DND-41 (cell line): ENCODE measurements at regions not wholly inside any gene's neighbourhood (a gene's known extent, or its start where the extent isn't known, plus 50 kb on each side); places are given as distances from the start of the nearest gene placed in this dataset.

Experiments
- ATAC-seq: fragments of 200-7000 bp; cut with Tn5 transposase; 3 replicates; pipeline ENCODE4 v1.9.1; 2021; ENCODE audit warnings: low read depth; ENCODE audit not compliant: insufficient read depth
- DNase-seq: peaks from one replicate; pipeline ENCODE4 v3.0.0-alpha.2; 2020
- H2AFZ ChIP-seq: 2 replicates; pipeline ENCODE4 v1.6.0; 2012; ENCODE audit warnings: low read depth, low read length
- H3K27ac ChIP-seq: 2 replicates; pipeline ENCODE4 v1.5.1; 2012; ENCODE audit warnings: low read length, inconsistent platforms
- H3K27me3 ChIP-seq: fragments of 200-600 bp; sonication (generic); 2 replicates; pipeline ENCODE4 v1.6.0; 2012; ENCODE audit warnings: low read length, mild to moderate bottlenecking, inconsistent platforms; ENCODE audit not compliant: insufficient read depth, poor library complexity
- H3K36me3 ChIP-seq: 2 replicates; pipeline ENCODE4 v1.5.1; 2012; ENCODE audit warnings: low read length, inconsistent platforms; ENCODE audit not compliant: insufficient read depth
- H3K4me1 ChIP-seq: 2 replicates; pipeline ENCODE4 v1.5.1; 2012; ENCODE audit warnings: mild to moderate bottlenecking, low read length; ENCODE audit not compliant: insufficient read depth
- H3K4me2 ChIP-seq: 2 replicates; pipeline ENCODE4 v1.6.0; 2012; ENCODE audit warnings: mild to moderate bottlenecking, moderate library complexity, low read length, inconsistent platforms; ENCODE audit not compliant: insufficient read depth
- H3K4me3 ChIP-seq, 2 experiments: fragments of 200-600 bp in 1 of 2; shearing (Covaris generic) in 1 of 2; 2 replicates each; pipeline ENCODE4 v1.5.1; 2012 to 2016; ENCODE audit warnings: inconsistent platforms in 2 of 2, low read length in 2 of 2, mild to moderate bottlenecking in 2 of 2, low read depth in 1 of 2, moderate library complexity in 1 of 2
- H3K79me2 ChIP-seq: 2 replicates; pipeline ENCODE4 v1.6.0; 2012; ENCODE audit warnings: low read length, inconsistent platforms; ENCODE audit not compliant: insufficient read depth
- H3K9ac ChIP-seq: 2 replicates; pipeline ENCODE4 v1.6.0; 2012; ENCODE audit warnings: low read depth, mild to moderate bottlenecking, inconsistent platforms, low read length, moderate library complexity
- H3K9me3 ChIP-seq: 2 replicates; pipeline ENCODE4 v1.5.1; 2012; ENCODE audit warnings: low read length, moderate library complexity, mild to moderate bottlenecking, inconsistent platforms; ENCODE audit not compliant: insufficient read depth, severe bottlenecking
- H4K20me1 ChIP-seq: 2 replicates; pipeline ENCODE4 v1.6.0; 2012; ENCODE audit warnings: low read length; ENCODE audit not compliant: insufficient read depth
- CTCF ChIP-seq: IDR thresholded peaks from 2 replicates; pipeline ENCODE4 v1.5.1; 2012; ENCODE audit warnings: borderline replicate concordance, low read length, moderate library complexity, mild to moderate bottlenecking; ENCODE audit not compliant: poor library complexity, severe bottlenecking; ENCODE audit errors: extremely low read depth
- EZH2 ChIP-seq: IDR thresholded peaks from 3 replicates; pipeline ENCODE4 v1.6.1; 2012; ENCODE audit warnings: borderline replicate concordance, low read depth, mild to moderate bottlenecking, moderate library complexity, low read length, inconsistent platforms; ENCODE audit not compliant: severe bottlenecking

GRCh38 chr14:34258318-34258717 is 203.7 kb downstream of the SPTSSA start:
- Histone ChIP-seq H3K4me3 (no peak overlapping the region), H3K36me3 (no peaks in the 10 kb centered on the region), H3K9ac (no peak overlapping the region), H3K27ac (no peak overlapping the region), H2AFZ (no peak overlapping the region), H3K27me3 (peaks cover 4% of the 10 kb centered on the region), H4K20me1 (no peaks in the 10 kb centered on the region), H3K79me2 (no peaks in the 10 kb centered on the region), H3K4me1 (no peaks in the 10 kb centered on the region), H3K9me3 (no peaks in the 10 kb centered on the region), H3K4me2 (no peak overlapping the region)
- DNase-seq (no peak), ATAC-seq (no peak)
- TF ChIP-seq EZH2 = no peak
- no peak for TF ChIP-seq CTCF

GRCh38 chr14:34257505-34257904 is 204.5 kb downstream of the SPTSSA start:
- Histone ChIP-seq H3K4me1 (no peaks in the 10 kb centered on the region), H3K4me2 (no peak overlapping the region), H3K27me3 (peaks cover 4% of the 10 kb centered on the region), H4K20me1 (no peaks in the 10 kb centered on the region), H3K79me2 (no peaks in the 10 kb centered on the region), H3K27ac (no peak overlapping the region), H3K9me3 (no peaks in the 10 kb centered on the region), H3K4me3 (no peak overlapping the region), H2AFZ (no peak overlapping the region), H3K36me3 (no peaks in the 10 kb centered on the region), H3K9ac (no peak overlapping the region)
- ATAC-seq (no peak), DNase-seq (no peak)
- TF ChIP-seq EZH2 = no peak
- no peak for TF ChIP-seq CTCF

GRCh38 chr14:34256223-34256622 is 205.8 kb downstream of the SPTSSA start:
- H3K4me2 ChIP-seq = no peak overlapping the region
- ATAC-seq (no peak), DNase-seq (no peak)
- peaks cover 4% of the 10 kb centered on the region for H3K27me3 ChIP-seq
- H3K9me3 ChIP-seq = no peaks in the 10 kb centered on the region
- no peaks in the 10 kb centered on the region for H3K79me2 ChIP-seq
- no peak overlapping the region for H3K9ac ChIP-seq
- H2AFZ ChIP-seq = no peak overlapping the region
- H3K4me3 ChIP-seq = no peak overlapping the region
- no peak overlapping the region for H3K27ac ChIP-seq
- no peaks in the 10 kb centered on the region for H4K20me1 ChIP-seq
- H3K4me1 ChIP-seq = no peaks in the 10 kb centered on the region
- no peaks in the 10 kb centered on the region for H3K36me3 ChIP-seq
- TF ChIP-seq CTCF = no peak

GRCh38 chr14:34254571-34254970 is 207.5 kb downstream of the SPTSSA start:
- ATAC-seq = no peak
- no peak for TF ChIP-seq CTCF
- no peak for TF ChIP-seq EZH2
- no peak overlapping the region for H2AFZ ChIP-seq

More at GRCh38 chr14:34254571-34254970, 207.5 kb downstream of the SPTSSA start:
- Histone ChIP-seq H3K9ac (no peak overlapping the region), H3K4me3 (no peak overlapping the region), H3K36me3 (no peaks in the 10 kb centered on the region), H4K20me1 (no peaks in the 10 kb centered on the region), H3K4me1 (no peaks in the 10 kb centered on the region), H3K79me2 (no peaks in the 10 kb centered on the region), H3K9me3 (no peaks in the 10 kb centered on the region), H3K4me2 (no peak overlapping the region), H3K27ac (no peak overlapping the region), H3K27me3 (peaks cover 4% of the 10 kb centered on the region)
- DNase-seq = no peak
